ENCODE measurements at regions not wholly inside any gene's neighbourhood (a gene's known extent, or its start where the extent isn't known, plus 50 kb on each side); places are given as distances from the start of the nearest gene placed in this dataset.

GRCh38 chr20:52777171-52777570 lies 195.0 kb upstream of the TSHZ2 start:
- Histone ChIP-seq H3K4me3 (ENCODE audit: extremely low read depth in 1 of 4, insufficient read depth in 2 of 4, low read depth in 3 of 4, low read length in 4 of 4) (no peak overlapping the region), H3K27me3 (replicated peaks in 1 of 4; ENCODE audit: control insufficient read depth in 3 of 4, extremely low read depth in 1 of 4, insufficient read depth in 3 of 4, low read length in 3 of 4) (no peaks in the 10 kb centered on the region), H2AFZ (ENCODE audit: low read length) (no peak overlapping the region), H2BK15ac (ENCODE audit: low read length) (no peak overlapping the region), H2BK5ac (ENCODE audit: low read depth, low read length) (no peak overlapping the region), H2BK120ac (replicated peaks; ENCODE audit: low read depth, low read length) (no peak overlapping the region), H2BK20ac (ENCODE audit: low read length) (no peak overlapping the region), H3K79me2 (ENCODE audit: control insufficient read depth in 1 of 2, insufficient read depth in 2 of 2, low read length in 2 of 2) (no peaks in the 10 kb centered on the region), H3K9me3 (ENCODE audit: insufficient read depth in 2 of 2, low read depth in 1 of 2, low read length in 1 of 2) (no peaks in the 10 kb centered on the region), H3K27ac (ENCODE audit: low read depth, low read length) (no peak overlapping the region), H3K79me1 (ENCODE audit: low read depth, low read length) (no peaks in the 10 kb centered on the region; the same call in 1 of the 2 replicates), H4K20me1 (replicated peaks in 1 of 2; ENCODE audit: control insufficient read depth in 1 of 2, insufficient read depth in 2 of 2, low read length in 2 of 2) (no peaks in the 10 kb centered on the region), H3K23me2 (ENCODE audit: low read depth, low read length) (no peaks in the 10 kb centered on the region), H3K23ac (ENCODE audit: insufficient read length) (no peak overlapping the region), H3K9ac (replicated peaks in 1 of 4; ENCODE audit: extremely low read depth in 1 of 4, low read depth in 3 of 4, low read length in 3 of 4) (no peak overlapping the region), H3K36me3 (ENCODE audit: control insufficient read depth in 2 of 4, insufficient read depth in 4 of 4, low read length in 3 of 4) (no peaks in the 10 kb centered on the region), H3K4me1 (replicated peaks in 1 of 4; ENCODE audit: control insufficient read depth in 3 of 4, insufficient read depth in 4 of 4, low read length in 3 of 4) (no peaks in the 10 kb centered on the region), H2BK12ac (ENCODE audit: low read depth, low read length) (no peak overlapping the region), H4K5ac (ENCODE audit: insufficient read length, low read depth, low read length) (no peak overlapping the region), H3K18ac (ENCODE audit: extremely low read depth, low read length) (no peak overlapping the region), H3K4ac (replicated peaks; ENCODE audit: insufficient read length, low read depth, low read length) (no peak overlapping the region), H3K4me2 (ENCODE audit: insufficient read depth in 1 of 2, low read depth in 2 of 2, low read length in 2 of 2) (no peak overlapping the region), H2AK5ac (ENCODE audit: low read depth, low read length) (no peak overlapping the region), H4K8ac (ENCODE audit: extremely low read depth, insufficient read depth, low read length) (no peak overlapping the region), H4K91ac (replicated peaks; ENCODE audit: insufficient read length, low read length) (no peak overlapping the region), H3K56ac (replicated peaks; ENCODE audit: insufficient read length, low read depth, low read length) (no peak overlapping the region), H3K14ac (ENCODE audit: insufficient read length) (no peak overlapping the region)
- ChIA-PET CTCF (ENCODE audit: partially characterized antibody) (interaction anchor here (1.0 to 2.0 kb wide), 2 partner anchors 17 to 37 kb away, joined by 3 to 4 read pairs; no protein-coding TSS in a partner anchor), POLR2A (ENCODE audit: partially characterized antibody) (no interaction called here)
- DNase-seq (ENCODE audit: low read depth in 1 of 2, low spot score in 2 of 2) (no peak), FAIRE-seq (no peak)
- WGBS, 2 experiments (ENCODE audit: extremely low coverage in 1 of 2, insufficient coverage in 1 of 2, insufficient read length in 1 of 2, insufficient replicate concordance in 2 of 2, low coverage in 1 of 2, low lambda C conversion rate in 2 of 2, missing lambda C conversion rate in 1 of 2) = 87% methylated on average over 4 of the region's 4 CpGs; no CpG with 5 or more reads in 1 of the 2 experiments
- TF ChIP-seq POLR2A (IDR thresholded peaks at IDR 0.05; ENCODE audit: control extremely low read depth in 1 of 2, low read depth in 2 of 2, low read length in 2 of 2) (no peak), ATF3 (IDR thresholded peaks at IDR 0.05; ENCODE audit: insufficient read depth, low read depth, low read length) (no peak), CEBPB (IDR thresholded peaks at IDR 0.05; ENCODE audit: low read depth, low read length) (no peak), POLR2AphosphoS5 (IDR thresholded peaks at IDR 0.05; ENCODE audit: low read depth, low read length) (no peak), TAF1 (IDR thresholded peaks at IDR 0.05; ENCODE audit: low read depth, low read length) (no peak), RBBP5 (IDR thresholded peaks at IDR 0.05; ENCODE audit: borderline replicate concordance, low read depth, low read length) (no peak), SIRT6 (IDR thresholded peaks at IDR 0.05; ENCODE audit: low read length) (no peak), KDM1A (IDR thresholded peaks at IDR 0.05; ENCODE audit: borderline replicate concordance, low read length) (no peak), GABPA (IDR thresholded peaks at IDR 0.05; ENCODE audit: borderline replicate concordance, insufficient read depth, low read length) (no peak), JUN (IDR thresholded peaks at IDR 0.05; ENCODE audit: low read depth, low read length) (no peak), CTCF (IDR thresholded peaks at IDR 0.05; ENCODE audit: control extremely low read depth in 1 of 3, insufficient read depth in 1 of 3, low read depth in 1 of 3, low read length in 3 of 3) (no peak), EP300 (IDR thresholded peaks at IDR 0.05; ENCODE audit: borderline replicate concordance in 1 of 2, low read depth in 2 of 2, low read length in 2 of 2) (no peak)

Data from H1 (cell line).